ENCODE measurements at regions not wholly inside any gene's neighbourhood (a gene's known extent, or its start where the extent isn't known, plus 50 kb on each side); places are given as distances from the start of the nearest gene placed in this dataset.
"Not testable (repeated sequence)": the region's sequence is repeated elsewhere in the genome, so short reads cannot be mapped to it uniquely, and the experiment has no call there.

GRCh38 chr5:27944471-27944870, 906.1 kb upstream of the CDH9 start:
- no peak for DNase-seq

- DNase-seq, result no peak
Observed at GRCh38 chr5:27938989-27939388, 900.6 kb upstream of the CDH9 start.

DNA sequence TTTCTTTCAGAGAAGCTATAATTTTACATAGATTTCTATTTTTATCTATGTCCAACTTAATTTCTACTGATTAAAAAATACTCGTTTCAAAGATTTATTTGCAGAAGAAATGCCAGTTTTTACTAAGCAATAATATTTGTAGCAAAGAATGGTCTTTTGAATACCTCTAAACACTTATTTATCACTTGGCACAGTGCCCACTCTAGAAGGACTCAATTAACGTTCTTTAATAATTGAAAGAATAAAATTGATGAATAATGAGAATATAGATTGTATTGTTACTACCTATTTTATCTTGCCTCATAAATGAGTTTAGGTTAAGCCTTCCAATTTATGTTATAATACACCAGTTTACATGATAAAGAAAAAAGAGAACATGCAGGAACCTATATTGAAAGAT, 889.7 kb upstream of the CDH9 start:
- DNase-seq, result no peak

DNA sequence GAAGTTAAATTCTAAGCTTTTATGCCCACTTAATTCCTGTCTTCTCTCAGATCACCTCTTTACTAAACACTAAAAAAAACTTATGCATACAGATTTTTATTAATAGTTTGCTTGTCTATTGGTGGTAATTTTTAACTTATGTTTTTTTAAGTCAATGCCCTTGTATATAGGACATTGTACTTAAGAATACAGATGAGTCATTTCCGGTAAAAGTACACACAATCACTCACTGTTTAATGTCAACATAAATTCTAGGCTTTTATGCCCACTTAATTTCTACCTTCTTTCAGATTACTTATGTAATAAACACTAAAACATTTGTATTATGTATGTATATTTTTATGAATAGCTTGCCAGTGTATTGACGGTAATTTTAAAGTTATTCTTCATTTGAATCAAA, 872.8 kb upstream of the CDH9 start:
- DNase-seq, result no peak

GRCh38 chr5:27908341-27908740, 870.0 kb upstream of the CDH9 start:
- no peak for DNase-seq

DNA sequence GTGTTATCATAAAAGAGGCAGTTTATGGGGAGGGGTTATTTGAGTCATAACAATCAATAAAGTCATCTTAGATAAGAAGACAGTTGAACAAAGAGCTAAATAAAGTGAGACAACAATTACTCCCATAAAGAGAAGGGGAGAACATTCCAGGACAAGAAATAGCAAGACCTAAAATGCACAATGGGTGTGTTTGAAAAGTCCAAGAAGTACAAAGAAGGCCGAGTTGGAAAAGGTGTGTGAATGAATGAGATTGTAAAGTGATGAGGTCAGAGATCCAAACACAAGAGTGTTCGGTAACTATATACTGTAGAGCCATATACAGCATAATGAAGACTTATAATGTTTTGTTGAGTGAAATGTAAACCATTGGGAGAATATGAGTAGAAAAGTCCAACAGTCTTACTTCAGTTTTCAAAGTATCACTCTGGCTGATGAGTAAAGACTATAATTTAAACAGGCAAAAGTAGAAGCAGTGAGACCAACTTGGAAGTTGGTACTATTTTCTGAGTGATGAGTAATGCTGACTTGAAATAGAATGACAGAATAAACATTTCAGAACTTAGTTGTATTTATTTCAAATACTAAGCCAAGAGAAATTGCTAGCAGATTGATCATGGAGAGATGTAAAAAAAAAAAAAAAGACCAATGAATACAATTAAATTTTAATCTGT, 868.7 kb upstream of the CDH9 start:
- no peak for DNase-seq

GRCh38 chr5:27906481-27906880, 868.1 kb upstream of the CDH9 start:
- DNase-seq, result no peak

- DNase-seq, result no peak
Observed at GRCh38 chr5:27900761-27901160, 862.4 kb upstream of the CDH9 start.

DNA sequence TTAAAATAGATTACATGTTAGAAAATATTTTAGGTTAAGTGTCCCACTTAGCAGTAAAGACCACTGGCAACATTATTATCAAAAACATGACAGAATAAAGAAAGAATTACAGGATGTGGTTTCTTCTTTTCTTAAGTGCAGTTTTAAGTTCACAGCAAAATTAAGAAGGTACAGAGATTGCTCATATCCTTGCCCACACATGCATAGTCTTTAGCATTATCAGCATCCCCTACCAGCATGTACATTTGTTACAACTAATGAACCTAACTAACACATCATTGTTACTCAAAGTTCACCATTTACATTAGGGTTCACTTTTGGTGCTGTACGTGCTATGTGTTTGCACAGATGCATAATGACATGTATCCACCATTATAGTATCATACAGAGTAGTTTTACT, 837.7 kb upstream of the CDH9 start:
- DNase-seq, result no peak

DNA sequence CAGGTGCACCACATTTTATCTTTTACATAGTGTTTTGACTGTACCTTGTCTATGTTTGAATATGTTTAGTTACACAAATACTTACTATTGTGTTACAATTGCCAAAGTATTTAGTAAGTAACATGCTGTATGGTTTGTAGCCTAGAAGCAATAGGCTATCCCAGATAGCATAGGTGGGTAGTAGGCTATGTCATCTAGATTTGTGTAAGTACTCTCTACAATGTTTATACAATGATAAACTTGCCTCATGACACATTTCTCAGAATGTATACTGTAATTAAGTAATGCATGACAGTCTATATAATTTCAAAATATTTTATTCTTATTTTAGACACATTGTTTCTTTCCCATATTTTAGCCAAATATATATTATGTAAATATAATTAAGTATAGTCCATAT, 836.8 kb upstream of the CDH9 start:
- no peak for DNase-seq

GRCh38 chr5:27868292-27868691, 829.9 kb upstream of the CDH9 start:
- DNase-seq, result no peak

DNA sequence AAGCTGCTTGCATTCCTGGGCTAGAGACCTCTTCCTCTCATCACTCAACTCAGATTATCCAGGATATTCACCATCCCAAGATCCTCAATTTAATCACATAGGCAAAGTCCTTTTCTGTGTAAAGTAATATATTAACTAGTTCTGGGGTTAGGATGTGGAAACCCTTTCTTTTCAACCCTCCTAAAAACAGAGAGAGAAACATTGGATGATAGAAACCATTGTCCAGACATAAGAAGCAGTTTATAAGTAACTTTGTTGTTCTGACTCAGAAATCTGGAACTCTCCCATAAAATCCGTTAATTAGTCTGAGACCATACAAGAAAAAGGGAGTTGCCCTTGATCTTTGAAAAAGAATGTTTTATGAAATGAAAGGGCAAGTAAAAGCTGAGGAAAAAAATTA, 817.1 kb upstream of the CDH9 start:
- DNase-seq, result no peak

- no peak for DNase-seq
Observed at GRCh38 chr5:27854243-27854852, 816.0 kb upstream of the CDH9 start.

GRCh38 chr5:27845248-27845647, 806.9 kb upstream of the CDH9 start:
- no peak for DNase-seq

- DNase-seq, result not testable (repeated sequence)
Observed at GRCh38 chr5:27836704-27837103, 798.3 kb upstream of the CDH9 start.

- no peak for DNase-seq
Observed at GRCh38 chr5:27832886-27833285, 794.5 kb upstream of the CDH9 start.

GRCh38 chr5:27830546-27830945, 792.2 kb upstream of the CDH9 start:
- no peak for DNase-seq

- DNase-seq, result no peak
Observed at GRCh38 chr5:27821681-27822080, 783.3 kb upstream of the CDH9 start.

DNA sequence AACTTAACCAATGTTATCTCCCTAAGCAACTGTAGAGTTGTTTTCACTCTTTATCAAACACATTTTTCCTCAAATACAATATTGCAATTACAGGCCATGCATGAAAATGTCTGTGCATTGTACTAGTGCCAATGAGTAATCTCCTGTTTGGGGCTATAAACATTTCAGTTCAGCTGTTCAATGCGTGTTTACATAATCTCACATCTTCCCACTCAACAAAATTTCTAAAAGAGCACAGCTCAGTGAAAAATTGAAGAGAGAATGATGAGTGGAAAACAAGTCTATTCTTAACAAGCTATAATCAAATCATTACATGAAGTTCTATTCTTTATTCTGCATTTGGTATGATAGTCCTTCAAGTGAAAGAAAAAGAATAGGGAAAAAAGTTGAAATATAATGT, 780.5 kb upstream of the CDH9 start:
- DNase-seq, result no peak

DNA sequence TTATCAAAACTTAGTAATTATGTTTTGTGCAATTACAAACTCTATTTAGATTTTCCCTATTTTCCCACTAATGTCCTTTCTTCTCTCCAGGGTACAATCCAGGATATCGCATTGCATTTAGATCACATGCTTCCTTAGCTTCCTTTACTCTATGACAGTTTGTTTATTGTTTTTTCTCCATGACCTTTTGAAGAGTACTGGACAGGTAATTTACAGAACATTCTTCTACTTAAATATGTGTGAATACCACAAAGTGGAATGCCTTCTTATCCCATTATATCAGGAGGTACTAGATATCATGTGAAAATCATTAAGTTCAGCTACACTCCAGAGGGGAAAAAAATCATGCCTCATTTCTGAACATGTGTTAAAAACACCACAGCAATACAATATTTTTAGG, 776.6 kb upstream of the CDH9 start:
- DNase-seq, result no peak

DNA sequence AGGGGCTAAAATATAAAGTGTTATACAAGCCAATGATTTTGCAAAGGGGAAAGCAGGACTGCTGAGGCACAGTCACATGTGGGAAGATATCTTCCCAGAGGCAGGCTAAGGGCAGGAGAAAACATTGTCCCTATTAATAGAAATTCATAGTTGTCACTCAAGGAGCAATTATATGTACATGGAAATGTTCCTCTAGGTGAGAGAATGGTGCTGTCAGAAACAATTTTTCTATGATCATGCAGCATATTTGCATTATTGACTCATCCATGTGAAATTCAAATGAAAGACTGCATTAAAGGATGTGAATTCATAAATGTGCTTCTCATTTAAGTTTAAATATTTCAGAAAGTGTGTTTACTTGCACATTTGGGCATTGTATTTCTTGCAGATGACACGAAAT, 775.9 kb upstream of the CDH9 start:
- no peak for DNase-seq

DNA sequence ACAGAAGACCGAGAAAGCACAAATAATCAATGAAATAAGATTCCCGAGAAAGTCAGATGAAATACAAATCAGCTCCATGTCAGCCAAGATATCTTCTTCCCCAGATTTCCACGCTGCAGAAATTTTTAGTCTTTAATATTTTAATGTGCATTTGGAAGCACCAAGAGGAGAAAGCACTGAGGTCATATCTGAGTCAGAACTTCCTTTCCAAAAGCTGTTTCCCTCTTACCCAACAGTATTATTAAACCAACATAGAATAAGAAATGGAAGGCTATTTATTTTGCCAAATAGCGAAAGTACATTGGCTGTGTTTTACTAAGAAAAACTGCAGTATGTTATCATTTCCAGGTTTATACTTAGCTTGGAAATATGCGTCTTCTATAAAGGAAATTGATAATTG, 772.1 kb upstream of the CDH9 start:
- no peak for DNase-seq

- DNase-seq, result no peak
Observed at GRCh38 chr5:27797220-27797619, 758.8 kb upstream of the CDH9 start.

- DNase-seq, result no peak
Observed at GRCh38 chr5:27788184-27788583, 749.8 kb upstream of the CDH9 start.
